AML-193 (cell line): ENCODE measurements at regions not wholly inside any gene's neighbourhood (a gene's known extent, or its start where the extent isn't known, plus 50 kb on each side); places are given as distances from the start of the nearest gene placed in this dataset.
A peak's percentile ranks its signal among the peaks of the same experiment; 100 is the strongest.
"Not testable (repeated sequence)": the region's sequence is repeated elsewhere in the genome, so short reads cannot be mapped to it uniquely, and the experiment has no call there.

Experiments used
- DNase-seq, 2 experiments: peaks; one replicate each; lab custom pipeline; 2025; lab: John Stamatoyannopoulos, UW

GRCh38 chr9:78383130-78383529 is 86.2 kb downstream of the PSAT1 start:
- DNase-seq: peak; percentile 13

- no peak for DNase-seq
These were observed 89.4 kb downstream of the PSAT1 start for GRCh38 chr9:78386348-78386747.

GRCh38 chr9:78386773-78387172 is 89.8 kb downstream of the PSAT1 start:
- no peak for DNase-seq

GRCh38 chr9:78393340-78393739 is 96.4 kb downstream of the PSAT1 start:
- no peak for DNase-seq

- DNase-seq: no peak
These were observed 97.0 kb downstream of the PSAT1 start for GRCh38 chr9:78393932-78394331.

GRCh38 chr9:78396087-78396486 is 99.2 kb downstream of the PSAT1 start:
- DNase-seq: no peak

GRCh38 chr9:78397045-78397444 is 100.1 kb downstream of the PSAT1 start:
- no peak for DNase-seq

- DNase-seq: no peak
These were observed 100.5 kb downstream of the PSAT1 start for GRCh38 chr9:78397454-78397853.

GRCh38 chr9:78399153-78399552 is 102.2 kb downstream of the PSAT1 start:
- no peak for DNase-seq

- no peak for DNase-seq
These were observed 103.6 kb downstream of the PSAT1 start for GRCh38 chr9:78400496-78400895.

GRCh38 chr9:78405461-78405860 is 108.5 kb downstream of the PSAT1 start:
- no peak for DNase-seq

- DNase-seq: peak; percentile 44 to 54
These were observed 109.2 kb downstream of the PSAT1 start for GRCh38 chr9:78406146-78406545.

GRCh38 chr9:78406933-78407332 is 110.0 kb downstream of the PSAT1 start:
- DNase-seq: no peak

GRCh38 chr9:78407636-78408312 is 110.8 kb downstream of the PSAT1 start:
- DNase-seq: no peak

- no peak for DNase-seq
These were observed 111.5 kb downstream of the PSAT1 start for GRCh38 chr9:78408388-78408787.

- not testable (repeated sequence) for DNase-seq
These were observed 113.1 kb downstream of the PSAT1 start for GRCh38 chr9:78409928-78410510.

GRCh38 chr9:78422309-78422708 is 125.4 kb downstream of the PSAT1 start:
- no peak for DNase-seq

- DNase-seq: no peak
These were observed 127.4 kb downstream of the PSAT1 start for GRCh38 chr9:78424299-78424698.

- DNase-seq: no peak
These were observed 131.7 kb downstream of the PSAT1 start for GRCh38 chr9:78428640-78429039.

- no peak for DNase-seq
These were observed 133.5 kb downstream of the PSAT1 start for GRCh38 chr9:78430387-78430786.

- not testable (repeated sequence) for DNase-seq
These were observed 134.1 kb downstream of the PSAT1 start for GRCh38 chr9:78431039-78431438.

- no peak for DNase-seq
These were observed 139.9 kb downstream of the PSAT1 start for GRCh38 chr9:78436873-78437272.

GRCh38 chr9:78437296-78437695 is 140.4 kb downstream of the PSAT1 start:
- DNase-seq: no peak

GRCh38 chr9:78437806-78438205 is 140.9 kb downstream of the PSAT1 start:
- no peak for DNase-seq
